ENCODE measurements at regions not wholly inside any gene's neighbourhood (a gene's known extent, or its start where the extent isn't known, plus 50 kb on each side); places are given as distances from the start of the nearest gene placed in this dataset.
A peak's percentile ranks its signal among the peaks of the same experiment; 100 is the strongest.

GRCh38 chr2:41544709-41545108, 503.1 kb upstream of the PKDCC start:
- 71 to 91% methylated on average over 5 of the region's 5 CpGs for WGBS, 2 donors
- intact Hi-C loops (cut with DNase I): no loop called here

GRCh38 chr2:41546031-41546430, 501.8 kb upstream of the PKDCC start:
- no peak for TF ChIP-seq CTCF (IDR thresholded peaks at IDR 0.05)
- Histone ChIP-seq H3K4me3 (no peak overlapping the region), H3K27ac (no peak overlapping the region), H3K9me3 (no peaks in the 10 kb centered on the region), H3K4me1 (peaks cover 0 to under 1% (median 0%) of the 10 kb centered on the region in 9 donors), H3K36me3 (no peaks in the 10 kb centered on the region), H3K27me3 (no peaks in the 10 kb centered on the region)
- no peak for DNase-seq
- intact Hi-C loops (cut with DNase I): no loop called here
- WGBS, 2 donors: 89 to 93% methylated on average over 4 of the region's 4 CpGs
- no peak for ATAC-seq

More at GRCh38 chr2:41544709-41545108, 503.1 kb upstream of the PKDCC start:
- no peak for TF ChIP-seq CTCF (IDR thresholded peaks at IDR 0.05)
- Histone ChIP-seq H3K4me3 (no peak overlapping the region), H3K36me3 (no peaks in the 10 kb centered on the region), H3K9me3 (no peaks in the 10 kb centered on the region), H3K4me1 (peaks cover 0 to 14% (median 0%) of the 10 kb centered on the region in 9 donors), H3K27me3 (no peaks in the 10 kb centered on the region), H3K27ac (no peak overlapping the region)
- ATAC-seq (no peak), DNase-seq (no peak)

GRCh38 chr2:41568648-41569047, 479.2 kb upstream of the PKDCC start:
- TF ChIP-seq CTCF (IDR thresholded peaks at IDR 0.05): no peak
- WGBS, 2 donors: 83 to 85% methylated on average over 1 of the region's 1 CpG
- no peak overlapping the region for H3K4me3 ChIP-seq
- peaks cover 0 to 5% (median 0%) of the 10 kb centered on the region in 9 donors for H3K4me1 ChIP-seq
- intact Hi-C loops (cut with DNase I): no loop called here
- no peak for ATAC-seq
- no peak overlapping the region for H3K27ac ChIP-seq
- H3K9me3 ChIP-seq: no peaks in the 10 kb centered on the region
- H3K27me3 ChIP-seq: no peaks in the 10 kb centered on the region
- no peak for DNase-seq
- no peaks in the 10 kb centered on the region for H3K36me3 ChIP-seq

- H3K27me3 ChIP-seq: no peaks in the 10 kb centered on the region
- intact Hi-C loops (cut with DNase I): no loop called here
- H3K9me3 ChIP-seq: no peaks in the 10 kb centered on the region
- 61% methylated on average over 3 of the region's 3 CpGs for WGBS, 2 donors
- H3K27ac ChIP-seq: no peak overlapping the region
- H3K4me1 ChIP-seq: peaks cover 0 to 5% (median 0%) of the 10 kb centered on the region in 9 donors
- ATAC-seq (peak in 5 of 8 donors; percentile 65 to 89 (median 82)), DNase-seq (no peak)
- H3K4me3 ChIP-seq: no peak overlapping the region
- H3K36me3 ChIP-seq: no peaks in the 10 kb centered on the region
- TF ChIP-seq CTCF (IDR thresholded peaks at IDR 0.05): no peak
Measured at GRCh38 chr2:41572154-41572553, 475.7 kb upstream of the PKDCC start.

Measured in heart right ventricle (tissue), 16 donors.